ENCODE measurements at regions not wholly inside any gene's neighbourhood (a gene's known extent, or its start where the extent isn't known, plus 50 kb on each side); places are given as distances from the start of the nearest gene placed in this dataset.
"Not testable (repeated sequence)": the region's sequence is repeated elsewhere in the genome, so short reads cannot be mapped to it uniquely, and the experiment has no call there.

DNA sequence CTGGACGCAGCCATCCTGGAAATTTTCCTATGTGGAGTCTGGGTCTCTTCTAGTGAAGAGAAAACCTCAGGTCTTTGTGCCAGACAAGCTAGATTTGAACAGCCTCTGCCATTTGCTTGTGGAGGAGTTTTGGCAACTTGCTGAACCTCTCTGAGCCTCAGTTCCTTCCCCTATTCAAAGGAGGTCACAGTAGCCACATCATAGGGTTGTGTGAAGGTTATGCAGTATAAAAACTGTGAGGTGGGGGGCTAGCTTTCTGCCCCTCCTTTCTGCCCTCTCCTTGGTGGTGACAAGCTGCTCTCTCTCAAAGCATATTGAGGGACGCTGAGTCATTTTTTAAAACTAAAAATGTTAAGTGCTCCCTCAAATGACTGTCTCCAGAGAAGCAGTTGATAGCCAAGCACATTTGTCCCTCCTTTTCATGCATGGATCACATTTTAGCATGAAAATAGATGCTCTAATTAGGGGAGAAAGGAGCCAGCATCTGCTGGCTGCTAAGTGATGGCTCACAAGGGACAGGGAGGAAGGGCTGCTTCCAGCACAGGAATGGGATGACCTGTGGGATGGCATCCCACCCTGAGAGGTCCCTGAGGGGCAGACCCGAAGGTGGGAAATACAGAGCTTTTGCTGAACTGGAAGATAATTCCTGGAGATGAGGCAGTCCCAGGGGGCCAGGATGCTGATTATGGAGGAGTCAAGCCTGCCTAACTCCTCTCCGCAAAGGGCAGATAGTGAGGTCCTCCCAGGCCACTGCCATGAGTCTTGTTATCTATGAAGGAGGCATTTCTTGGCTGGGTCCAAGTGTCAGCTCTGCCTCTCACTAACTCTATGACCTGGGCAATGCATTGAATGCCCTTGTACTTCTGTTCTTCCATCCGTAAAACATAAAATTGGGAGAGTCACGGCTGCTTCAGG, 218.8 kb downstream of the RAB11FIP4 start:
- Mint-ChIP-seq H3K4me3 (ENCODE audit: low read depth) (no peak overlapping the region), H3K9me3 (no peaks in the 10 kb centered on the region), H3K4me1 (ENCODE audit: low read depth) (no peaks in the 10 kb centered on the region), H3K36me3 (ENCODE audit: low read depth) (no peaks in the 10 kb centered on the region), H3K27me3 (ENCODE audit: low read depth) (peaks cover 7% of the 10 kb centered on the region), H3K27ac (no peak overlapping the region)
- intact Hi-C loops (cut with micrococcal nuclease) = no loop called here
- no peak for DNase-seq (ENCODE audit: low spot score)

DNA sequence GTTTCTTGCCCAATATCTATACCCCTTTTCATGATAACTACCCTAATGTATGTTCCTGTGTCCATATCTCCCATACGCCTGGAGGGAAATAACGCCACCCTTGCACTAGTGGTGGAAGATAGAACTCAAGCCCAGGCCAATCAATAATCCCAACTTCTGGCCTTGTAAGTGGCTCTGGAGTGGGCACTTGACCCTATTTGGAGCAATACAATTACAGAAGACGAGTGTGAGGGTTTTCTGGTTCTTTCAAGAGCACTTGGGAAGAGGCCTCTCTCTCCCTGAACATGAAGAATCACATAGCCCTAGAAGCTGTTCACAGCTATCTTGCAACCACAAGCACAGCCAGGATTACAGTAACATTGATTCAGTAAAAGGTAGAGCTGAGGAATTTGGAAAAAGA, 217.9 kb downstream of the RAB11FIP4 start:
- Mint-ChIP-seq H3K4me3 (ENCODE audit: low read depth) (no peak overlapping the region), H3K27me3 (ENCODE audit: low read depth) (peaks cover 5% of the 10 kb centered on the region), H3K27ac (no peak overlapping the region), H3K36me3 (ENCODE audit: low read depth) (no peaks in the 10 kb centered on the region), H3K4me1 (ENCODE audit: low read depth) (no peaks in the 10 kb centered on the region), H3K9me3 (no peaks in the 10 kb centered on the region)
- no peak for DNase-seq (ENCODE audit: low spot score)
- intact Hi-C loops (cut with micrococcal nuclease) = no loop called here

- intact Hi-C loops (cut with micrococcal nuclease) = no loop called here
- H3K4me1 Mint-ChIP-seq (ENCODE audit: low read depth) = no peaks in the 10 kb centered on the region
- DNase-seq (ENCODE audit: low spot score) = no peak
Measured at GRCh38 chr17:31608659-31609254, 217.3 kb downstream of the RAB11FIP4 start.

DNA sequence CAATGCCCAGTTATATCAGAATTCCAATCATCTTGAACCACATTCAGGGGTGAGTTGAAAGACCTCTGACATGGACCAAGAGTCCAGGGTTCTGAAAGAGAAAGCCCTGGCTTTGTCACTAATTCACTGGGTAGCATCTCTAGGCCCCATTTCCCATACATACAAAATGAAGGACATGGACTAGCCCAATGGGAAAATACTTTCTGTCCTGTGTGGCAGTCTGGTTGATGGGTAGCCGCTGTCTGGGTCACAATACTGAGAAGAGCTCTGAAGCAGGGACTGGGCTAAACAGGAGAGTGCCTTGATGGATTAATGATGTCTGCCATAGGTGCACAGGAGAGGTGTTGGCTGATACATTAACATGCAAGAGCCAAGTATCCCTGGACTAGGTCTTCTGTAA, 214.3 kb downstream of the RAB11FIP4 start:
- Mint-ChIP-seq H3K27ac (no peak overlapping the region), H3K27me3 (ENCODE audit: low read depth) (no peaks in the 10 kb centered on the region), H3K9me3 (no peaks in the 10 kb centered on the region), H3K36me3 (ENCODE audit: low read depth) (no peaks in the 10 kb centered on the region), H3K4me3 (ENCODE audit: low read depth) (no peak overlapping the region), H3K4me1 (ENCODE audit: low read depth) (no peaks in the 10 kb centered on the region)
- intact Hi-C loops (cut with micrococcal nuclease) = no loop called here
- DNase-seq (ENCODE audit: low spot score) = no peak

More at GRCh38 chr17:31608659-31609254, 217.3 kb downstream of the RAB11FIP4 start:
- peaks cover 4% of the 10 kb centered on the region for H3K27me3 Mint-ChIP-seq (ENCODE audit: low read depth)
- H3K36me3 Mint-ChIP-seq (ENCODE audit: low read depth) = no peaks in the 10 kb centered on the region
- no peaks in the 10 kb centered on the region for H3K9me3 Mint-ChIP-seq
- H3K27ac Mint-ChIP-seq = no peak overlapping the region
- H3K4me3 Mint-ChIP-seq (ENCODE audit: low read depth) = no peak overlapping the region

GRCh38 chr17:31604936-31605335, 213.5 kb downstream of the RAB11FIP4 start:
- no peaks in the 10 kb centered on the region for H3K4me1 Mint-ChIP-seq (ENCODE audit: low read depth)
- H3K4me3 Mint-ChIP-seq (ENCODE audit: low read depth) = no peak overlapping the region
- no peaks in the 10 kb centered on the region for H3K36me3 Mint-ChIP-seq (ENCODE audit: low read depth)
- no peaks in the 10 kb centered on the region for H3K27me3 Mint-ChIP-seq (ENCODE audit: low read depth)
- no peak for DNase-seq (ENCODE audit: low spot score)
- no peak overlapping the region for H3K27ac Mint-ChIP-seq
- H3K9me3 Mint-ChIP-seq = no peaks in the 10 kb centered on the region
- intact Hi-C loops (cut with micrococcal nuclease) = no loop called here

DNA sequence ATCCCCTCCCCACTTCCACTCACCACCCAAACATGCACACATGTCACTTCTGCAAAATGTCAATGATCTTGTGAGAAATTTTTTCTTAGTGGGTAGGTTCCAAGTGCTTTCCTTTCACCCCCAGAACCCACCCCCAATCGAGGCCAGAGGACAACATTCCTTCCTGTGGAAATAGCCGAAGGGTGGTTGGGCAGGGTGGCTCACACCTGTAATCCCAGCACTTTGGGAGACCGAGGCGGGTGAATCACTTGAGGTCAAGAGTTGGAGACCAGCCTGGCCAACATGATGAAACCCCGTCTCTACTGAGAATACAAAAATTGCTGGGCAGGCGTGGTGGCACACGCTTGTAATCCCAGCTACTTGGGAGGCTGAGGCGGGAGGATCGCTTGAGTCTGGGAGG, 208.7 kb downstream of the RAB11FIP4 start:
- H3K4me3 Mint-ChIP-seq (ENCODE audit: low read depth); H3K36me3 Mint-ChIP-seq (ENCODE audit: low read depth); intact Hi-C loops (cut with micrococcal nuclease); DNase-seq (ENCODE audit: low spot score); H3K4me1 Mint-ChIP-seq (ENCODE audit: low read depth); H3K27ac Mint-ChIP-seq; H3K9me3 Mint-ChIP-seq; H3K27me3 Mint-ChIP-seq (ENCODE audit: low read depth): not testable (repeated sequence)

- intact Hi-C loops (cut with micrococcal nuclease) = no loop called here
- Mint-ChIP-seq H3K4me1 (ENCODE audit: low read depth) (peaks cover 2% of the 10 kb centered on the region), H3K9me3 (no peaks in the 10 kb centered on the region), H3K27me3 (ENCODE audit: low read depth) (peaks cover 2% of the 10 kb centered on the region), H3K36me3 (ENCODE audit: low read depth) (no peaks in the 10 kb centered on the region), H3K27ac (no peak overlapping the region), H3K4me3 (ENCODE audit: low read depth) (no peak overlapping the region)
- no peak for DNase-seq (ENCODE audit: low spot score)
Measured at GRCh38 chr17:31598921-31599571, 207.6 kb downstream of the RAB11FIP4 start.

GRCh38 chr17:31598399-31598782, 206.9 kb downstream of the RAB11FIP4 start:
- H3K27me3 Mint-ChIP-seq (ENCODE audit: low read depth) = peaks cover 2% of the 10 kb centered on the region
- DNase-seq (ENCODE audit: low spot score) = no peak
- H3K4me3 Mint-ChIP-seq (ENCODE audit: low read depth) = no peak overlapping the region
- H3K36me3 Mint-ChIP-seq (ENCODE audit: low read depth) = no peaks in the 10 kb centered on the region
- H3K27ac Mint-ChIP-seq = no peak overlapping the region
- H3K4me1 Mint-ChIP-seq (ENCODE audit: low read depth) = peaks cover 2% of the 10 kb centered on the region
- no peaks in the 10 kb centered on the region for H3K9me3 Mint-ChIP-seq
- intact Hi-C loops (cut with micrococcal nuclease) = no loop called here

GRCh38 chr17:31597646-31598398, 206.3 kb downstream of the RAB11FIP4 start:
- Mint-ChIP-seq H3K4me3 (ENCODE audit: low read depth) (no peak overlapping the region), H3K9me3 (no peaks in the 10 kb centered on the region), H3K36me3 (ENCODE audit: low read depth) (no peaks in the 10 kb centered on the region), H3K27ac (no peak overlapping the region), H3K27me3 (ENCODE audit: low read depth) (peaks cover 2% of the 10 kb centered on the region), H3K4me1 (ENCODE audit: low read depth) (peaks cover 2% of the 10 kb centered on the region)
- intact Hi-C loops (cut with micrococcal nuclease) = no loop called here
- no peak for DNase-seq (ENCODE audit: low spot score)

- no peak for DNase-seq (ENCODE audit: low spot score)
- H3K27ac Mint-ChIP-seq = no peak overlapping the region
Measured at GRCh38 chr17:31596382-31597323, 205.2 kb downstream of the RAB11FIP4 start.

GRCh38 chr17:31595666-31596381, 204.3 kb downstream of the RAB11FIP4 start:
- intact Hi-C loops (cut with micrococcal nuclease) = no loop called here
- Mint-ChIP-seq H3K4me3 (ENCODE audit: low read depth) (no peak overlapping the region), H3K27ac (no peak overlapping the region), H3K4me1 (ENCODE audit: low read depth) (peaks cover 2% of the 10 kb centered on the region), H3K9me3 (no peaks in the 10 kb centered on the region), H3K36me3 (ENCODE audit: low read depth) (no peaks in the 10 kb centered on the region), H3K27me3 (ENCODE audit: low read depth) (peaks cover 2% of the 10 kb centered on the region)
- no peak for DNase-seq (ENCODE audit: low spot score)

More at GRCh38 chr17:31596382-31597323, 205.2 kb downstream of the RAB11FIP4 start:
- H3K4me3 Mint-ChIP-seq (ENCODE audit: low read depth) = no peak overlapping the region
- H3K4me1 Mint-ChIP-seq (ENCODE audit: low read depth) = peaks cover 2% of the 10 kb centered on the region
- intact Hi-C loops (cut with micrococcal nuclease) = no loop called here
- peaks cover 2% of the 10 kb centered on the region for H3K27me3 Mint-ChIP-seq (ENCODE audit: low read depth)
- H3K36me3 Mint-ChIP-seq (ENCODE audit: low read depth) = no peaks in the 10 kb centered on the region
- no peaks in the 10 kb centered on the region for H3K9me3 Mint-ChIP-seq
